Thyroid gland (tissue), 4 donors: ENCODE measurements at regions not wholly inside any gene's neighbourhood (a gene's known extent, or its start where the extent isn't known, plus 50 kb on each side); places are given as distances from the start of the nearest gene placed in this dataset.

Source experiments
- DNase-seq, 2 donors: peaks; one replicate each; pipeline ENCODE4 v3.0.0-alpha.2; 2019
- H3K27ac ChIP-seq, 3 donors: fragments of 200-600 bp; sonication (generic); 1 replicate in 2 of 3; 2 replicates in 1 of 3; pipeline ENCODE4 v1.5.1; 2016 to 2019; ENCODE audit warnings: mild to moderate bottlenecking in 1 of 3, moderate library complexity in 1 of 3
- H3K27me3 ChIP-seq: fragments of 200-600 bp; sonication (generic); one replicate; pipeline ENCODE4 v1.5.1; 2019
- H3K36me3 ChIP-seq, 2 donors: fragments of 200-600 bp; sonication (generic); one replicate each; pipeline ENCODE4 v1.5.1; 2016 to 2019
- H3K4me1 ChIP-seq, 2 donors: fragments of 200-600 bp; sonication (generic); one replicate each; pipeline ENCODE4 v1.5.1; 2017 to 2019
- H3K4me3 ChIP-seq, 3 donors: fragments of 200-600 bp; sonication (generic); replicated peaks in 1 of 3; 1 replicate in 2 of 3; 2 replicates in 1 of 3; pipeline ENCODE4 v1.5.1; 2016; ENCODE audit warnings: mild to moderate bottlenecking in 1 of 3
- H3K9me3 ChIP-seq: fragments of 200-600 bp; sonication (generic); one replicate; pipeline ENCODE4 v1.5.1; 2017
- CTCF ChIP-seq, 6 experiments: fragments of 200-600 bp in 3 of 6; fragments of 450-650 bp in 3 of 6; sonication (generic) in 3 of 6; IDR thresholded peaks; one replicate each; pipeline ENCODE4 v1.5.1; 2016 to 2019; ENCODE audit warnings: antibody characterized with exemption in 6 of 6, mild to moderate bottlenecking in 2 of 6, inconsistent platforms in 1 of 6, moderate library complexity in 1 of 6
- POLR2A ChIP-seq, 2 donors: fragments of 450-650 bp; IDR thresholded peaks; one replicate each; pipeline ENCODE4 v1.6.1; 2017; ENCODE audit warnings: antibody characterized with exemption in 2 of 2, mild to moderate bottlenecking in 2 of 2, moderate library complexity in 1 of 2
- WGBS, 2 donors: methylation state at CpG; one replicate each; pipeline ENCODE4 v1.1.5; 2017; 5-methylcytosine and 5-hydroxymethylcytosine counted together
- intact Hi-C: fragments of 100-400 bp; cut with DNase I; formaldehyde crosslinking; loops from one replicate; pipeline ENCODE4 v1.15.1; 2023

- TF ChIP-seq POLR2A (IDR thresholded peaks at IDR 0.05): no peak
- TF ChIP-seq CTCF (IDR thresholded peaks at IDR 0.05): no peak
- no peak overlapping the region for H3K27ac ChIP-seq
- no peaks in the 10 kb centered on the region for H3K9me3 ChIP-seq
- no peaks in the 10 kb centered on the region for H3K4me1 ChIP-seq
- 41 to 65% methylated on average over 2 of the region's 2 CpGs for WGBS, 2 donors
- intact Hi-C loops: no loop called here
- no peaks in the 10 kb centered on the region for H3K27me3 ChIP-seq
- no peaks in the 10 kb centered on the region for H3K36me3 ChIP-seq
- H3K4me3 ChIP-seq: no peak overlapping the region
- DNase-seq: no peak
Observed at GRCh38 chr21:22544747-22545146, 1546.5 kb downstream of the NCAM2 start.

- Histone ChIP-seq H3K4me3 (no peak overlapping the region), H3K4me1 (no peaks in the 10 kb centered on the region), H3K36me3 (no peaks in the 10 kb centered on the region), H3K27ac (no peak overlapping the region), H3K27me3 (no peaks in the 10 kb centered on the region), H3K9me3 (no peaks in the 10 kb centered on the region)
- no peak for DNase-seq
- TF ChIP-seq CTCF (IDR thresholded peaks at IDR 0.05): no peak
- TF ChIP-seq POLR2A (IDR thresholded peaks at IDR 0.05): no peak
- intact Hi-C loops: no loop called here
Observed at GRCh38 chr21:22552390-22552789, 1554.2 kb downstream of the NCAM2 start.

- TF ChIP-seq CTCF (IDR thresholded peaks at IDR 0.05) (no peak), POLR2A (IDR thresholded peaks at IDR 0.05) (no peak)
- Histone ChIP-seq H3K4me1 (no peaks in the 10 kb centered on the region), H3K36me3 (no peaks in the 10 kb centered on the region), H3K4me3 (no peak overlapping the region), H3K9me3 (no peaks in the 10 kb centered on the region), H3K27me3 (no peaks in the 10 kb centered on the region), H3K27ac (no peak overlapping the region)
- 79% methylated on average over 6 of the region's 6 CpGs for WGBS, 2 donors
- intact Hi-C loops: no loop called here
- no peak for DNase-seq
Observed at GRCh38 chr21:22554690-22555316, 1556.6 kb downstream of the NCAM2 start.

- no peak overlapping the region for H3K27ac ChIP-seq
- DNase-seq: no peak
- no peak for TF ChIP-seq POLR2A (IDR thresholded peaks at IDR 0.05)
- no peak for TF ChIP-seq CTCF (IDR thresholded peaks at IDR 0.05)
- H3K27me3 ChIP-seq: no peaks in the 10 kb centered on the region
- no peak overlapping the region for H3K4me3 ChIP-seq
- H3K9me3 ChIP-seq: no peaks in the 10 kb centered on the region
- no peaks in the 10 kb centered on the region for H3K4me1 ChIP-seq
- H3K36me3 ChIP-seq: no peaks in the 10 kb centered on the region
- intact Hi-C loops: no loop called here
Observed at GRCh38 chr21:22556829-22557228, 1558.6 kb downstream of the NCAM2 start.

GRCh38 chr21:22561946-22562345, 1563.7 kb downstream of the NCAM2 start:
- H3K4me3 ChIP-seq: no peak overlapping the region
- 91 to 97% methylated on average over 9 to 16 of the region's 16 CpGs for WGBS, 2 donors
- H3K36me3 ChIP-seq: no peaks in the 10 kb centered on the region
- intact Hi-C loops: no loop called here
- H3K4me1 ChIP-seq: no peaks in the 10 kb centered on the region
- no peaks in the 10 kb centered on the region for H3K9me3 ChIP-seq
- DNase-seq: no peak
- no peak overlapping the region for H3K27ac ChIP-seq
- TF ChIP-seq CTCF (IDR thresholded peaks at IDR 0.05) (no peak), POLR2A (IDR thresholded peaks at IDR 0.05) (no peak)
- H3K27me3 ChIP-seq: no peaks in the 10 kb centered on the region
